Astrocyte of the cerebellum (primary cell): ENCODE measurements at regions not wholly inside any gene's neighbourhood (a gene's known extent, or its start where the extent isn't known, plus 50 kb on each side); places are given as distances from the start of the nearest gene placed in this dataset.
A peak's percentile ranks its signal among the peaks of the same experiment; 100 is the strongest.

Experiments
- DNase-seq: peaks from one replicate; pipeline ENCODE4 v3.0.0-alpha.2; 2011; ENCODE audit warnings: low read depth
- H3K4me3 ChIP-seq: 2 replicates; pipeline ENCODE4 v1.5.1; 2011; ENCODE audit warnings: mild to moderate bottlenecking, low read depth, low read length, moderate library complexity
- in situ Hi-C: cut with HindIII; loops from 2 replicates; pipeline ENCODE4 v1.10.0; 2017; ENCODE audit warnings: low sequenced_read_pairs
- TF ChIP-seq, protein P1 (sequence below): IDR thresholded peaks from 2 replicates; pipeline ENCODE4 v1.5.1; 2012; ENCODE audit warnings: low read length, low read depth, moderate library complexity, mild to moderate bottlenecking; ENCODE audit errors: missing control alignments

DNA sequence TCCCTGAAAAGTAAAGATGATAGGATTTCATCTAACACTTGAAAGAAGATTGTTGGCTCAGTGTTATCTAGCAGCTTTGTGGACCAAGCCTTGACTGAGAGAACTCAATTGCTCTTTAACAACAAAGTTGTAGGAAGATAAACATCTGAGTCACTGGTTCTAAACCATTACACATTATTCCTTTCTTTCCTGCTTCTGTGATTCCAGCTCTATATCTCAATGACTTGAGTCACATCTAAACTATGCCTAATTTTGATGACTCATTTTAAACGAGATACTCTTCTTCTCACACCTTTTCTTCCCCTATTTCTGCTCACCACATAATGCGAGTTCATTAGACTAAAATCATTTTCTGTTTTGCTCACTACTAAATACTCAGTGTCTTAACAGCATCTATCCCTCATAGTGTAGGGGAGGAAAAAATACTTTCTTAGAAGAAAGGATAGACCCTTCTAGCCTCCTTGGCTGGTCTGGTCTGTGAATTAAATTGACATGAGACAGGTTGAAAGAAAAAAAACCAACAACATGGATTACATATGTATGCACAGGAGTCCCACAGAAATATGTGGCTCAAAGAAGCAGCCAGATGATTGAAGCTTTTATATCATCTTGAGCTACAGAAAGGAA lies 201.4 kb downstream of the C12orf50 start:
- in situ Hi-C loops: no loop called here
- TF ChIP-seq, protein P1, sequence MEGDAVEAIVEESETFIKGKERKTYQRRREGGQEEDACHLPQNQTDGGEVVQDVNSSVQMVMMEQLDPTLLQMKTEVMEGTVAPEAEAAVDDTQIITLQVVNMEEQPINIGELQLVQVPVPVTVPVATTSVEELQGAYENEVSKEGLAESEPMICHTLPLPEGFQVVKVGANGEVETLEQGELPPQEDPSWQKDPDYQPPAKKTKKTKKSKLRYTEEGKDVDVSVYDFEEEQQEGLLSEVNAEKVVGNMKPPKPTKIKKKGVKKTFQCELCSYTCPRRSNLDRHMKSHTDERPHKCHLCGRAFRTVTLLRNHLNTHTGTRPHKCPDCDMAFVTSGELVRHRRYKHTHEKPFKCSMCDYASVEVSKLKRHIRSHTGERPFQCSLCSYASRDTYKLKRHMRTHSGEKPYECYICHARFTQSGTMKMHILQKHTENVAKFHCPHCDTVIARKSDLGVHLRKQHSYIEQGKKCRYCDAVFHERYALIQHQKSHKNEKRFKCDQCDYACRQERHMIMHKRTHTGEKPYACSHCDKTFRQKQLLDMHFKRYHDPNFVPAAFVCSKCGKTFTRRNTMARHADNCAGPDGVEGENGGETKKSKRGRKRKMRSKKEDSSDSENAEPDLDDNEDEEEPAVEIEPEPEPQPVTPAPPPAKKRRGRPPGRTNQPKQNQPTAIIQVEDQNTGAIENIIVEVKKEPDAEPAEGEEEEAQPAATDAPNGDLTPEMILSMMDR: no peak
- no peak overlapping the region for H3K4me3 ChIP-seq
- DNase-seq: no peak

DNA sequence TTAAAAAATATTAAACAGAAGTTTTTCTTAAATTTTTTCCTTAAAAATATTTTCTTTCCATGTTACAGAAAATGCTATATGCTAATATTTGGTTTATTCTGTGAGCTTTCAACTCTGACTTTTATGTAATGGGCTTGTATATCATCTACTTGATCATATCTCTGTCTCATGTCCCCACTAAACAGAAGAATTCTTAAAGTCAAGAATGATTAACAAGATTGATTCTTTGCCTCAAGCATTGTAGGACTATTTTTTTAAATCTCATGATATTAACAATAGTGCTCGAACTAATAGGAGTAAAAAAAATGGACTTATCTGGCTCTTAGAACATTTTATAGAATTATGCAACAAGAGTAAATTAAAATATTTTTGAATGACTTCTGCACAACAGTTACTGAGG lies 206.3 kb downstream of the C12orf50 start:
- DNase-seq: no peak
- no peak overlapping the region for H3K4me3 ChIP-seq

GRCh38 chr12:87820524-87821202 lies 208.5 kb downstream of the C12orf50 start:
- peak; percentile 66 for DNase-seq
- TF ChIP-seq, protein P1: no peak
- no peak overlapping the region for H3K4me3 ChIP-seq
- in situ Hi-C loops: no loop called here

More for the DNA sequence above, 206.3 kb downstream of the C12orf50 start:
- in situ Hi-C loops: no loop called here
- TF ChIP-seq, protein P1: no peak

DNA sequence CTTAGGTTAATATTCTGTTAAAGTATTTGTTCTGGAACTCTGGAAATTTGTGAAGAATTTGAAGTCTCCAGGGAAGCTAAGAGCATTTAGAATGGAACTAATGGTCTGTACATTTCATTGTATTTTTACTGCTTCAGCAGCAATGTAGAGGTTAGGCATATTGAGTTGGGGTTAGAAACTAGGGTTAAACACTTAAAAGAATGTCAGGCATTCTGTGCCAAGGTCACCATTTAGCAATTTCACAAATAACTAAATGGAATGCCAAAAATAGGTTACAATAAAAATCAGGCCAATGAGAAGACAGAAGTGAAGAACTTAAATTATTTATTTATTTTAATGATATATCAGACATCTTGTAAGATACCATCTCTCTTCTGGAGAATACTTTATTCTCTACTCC lies 210.8 kb downstream of the C12orf50 start:
- in situ Hi-C loops: no loop called here
- no peak for DNase-seq
- no peak overlapping the region for H3K4me3 ChIP-seq
- TF ChIP-seq, protein P1: no peak

- TF ChIP-seq, protein P1: no peak
- no peak overlapping the region for H3K4me3 ChIP-seq
- DNase-seq: peak; percentile 79
- in situ Hi-C loops: no loop called here
These were observed 213.2 kb downstream of the C12orf50 start for GRCh38 chr12:87815771-87816585.

DNA sequence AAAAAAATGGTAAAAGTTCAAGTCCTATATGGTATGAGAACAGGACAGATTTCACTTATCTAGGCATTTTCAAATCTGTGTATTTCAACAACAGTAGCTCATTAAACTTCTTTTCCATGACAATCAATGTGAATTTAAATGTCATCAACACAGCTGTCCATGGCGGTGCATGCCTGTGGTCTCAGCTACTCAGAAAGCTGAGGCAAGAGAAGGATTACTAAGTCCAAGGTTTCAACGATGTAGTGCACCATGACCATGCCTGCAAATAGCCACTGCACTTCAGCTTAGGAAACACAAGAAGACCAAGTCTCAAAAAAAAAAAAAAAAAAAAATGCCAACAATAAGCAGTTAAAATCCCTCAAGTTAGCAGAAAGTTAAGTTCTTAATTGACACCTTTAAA lies 214.6 kb downstream of the C12orf50 start:
- no peak for DNase-seq
- no peak overlapping the region for H3K4me3 ChIP-seq
- TF ChIP-seq, protein P1: no peak
- in situ Hi-C loops: no loop called here
